Mucosa of descending colon (tissue), 3 donors: ENCODE measurements at regions not wholly inside any gene's neighbourhood (a gene's known extent, or its start where the extent isn't known, plus 50 kb on each side); places are given as distances from the start of the nearest gene placed in this dataset.

ENCODE experiments used
- ATAC-seq: fragments of 200-7000 bp; cut with Tn5 transposase; one replicate; pipeline ENCODE4 v1.9.1; 2020; ENCODE audit warnings: mild to moderate bottlenecking, moderate library complexity
- DNase-seq, 3 donors: peaks; one replicate each; pipeline ENCODE4 v3.0.0-alpha.2; 2020
- H3K36me3 ChIP-seq: fragments of 200-600 bp; one replicate; pipeline ENCODE4 v1.8.0; 2021; ENCODE audit warnings: low read depth, mild to moderate bottlenecking
- H3K4me1 ChIP-seq: fragments of 200-600 bp; one replicate; pipeline ENCODE4 v1.8.0; 2021; ENCODE audit warnings: low read depth, mild to moderate bottlenecking
- H3K4me3 ChIP-seq: fragments of 200-600 bp; one replicate; pipeline ENCODE4 v1.8.0; 2021; ENCODE audit warnings: mild to moderate bottlenecking
- H3K9me3 ChIP-seq: fragments of 200-600 bp; one replicate; pipeline ENCODE4 v1.8.0; 2021; ENCODE audit warnings: mild to moderate bottlenecking
- CTCF ChIP-seq: fragments of 200-600 bp; IDR thresholded peaks from one replicate; pipeline ENCODE4 v1.8.0; 2022; ENCODE audit warnings: antibody characterized with exemption, mild to moderate bottlenecking
- intact Hi-C, 2 donors: fragments of 100-400 bp; cut with DNase I in 1 of 2; cut with micrococcal nuclease in 1 of 2; formaldehyde crosslinking; loops; one replicate each; pipeline versions ENCODE4 v1.11.0 to v1.11.1; 2022; cut with DNase I, micrococcal nuclease
- donor health status: DM: no; HTN: no; CAD: no; lungs with moderate emphysema.
- donor health status: DM: no; HTN: no; CAD: no.
- donor health status: DM: no; HTN: yes; CAD: no.

GRCh38 chr14:76323331-76324050 is 52.4 kb upstream of the ESRRB start:
- intact Hi-C loops: no loop called here
- ATAC-seq: no peak
- TF ChIP-seq CTCF: no peak

GRCh38 chr14:76324133-76324532 is 51.8 kb upstream of the ESRRB start:
- no peak for TF ChIP-seq CTCF
- DNase-seq: no peak
- no peak for ATAC-seq
- Histone ChIP-seq H3K4me3 (no peak overlapping the region), H3K36me3 (no peaks in the 10 kb centered on the region), H3K9me3 (no peaks in the 10 kb centered on the region), H3K4me1 (no peaks in the 10 kb centered on the region)
- intact Hi-C loops: no loop called here

More at GRCh38 chr14:76323331-76324050, 52.4 kb upstream of the ESRRB start:
- Histone ChIP-seq H3K9me3 (no peaks in the 10 kb centered on the region), H3K4me1 (no peaks in the 10 kb centered on the region), H3K36me3 (no peaks in the 10 kb centered on the region), H3K4me3 (no peak overlapping the region)
- DNase-seq: no peak
